ENCODE measurements at regions not wholly inside any gene's neighbourhood (a gene's known extent, or its start where the extent isn't known, plus 50 kb on each side); places are given as distances from the start of the nearest gene placed in this dataset.

DNA sequence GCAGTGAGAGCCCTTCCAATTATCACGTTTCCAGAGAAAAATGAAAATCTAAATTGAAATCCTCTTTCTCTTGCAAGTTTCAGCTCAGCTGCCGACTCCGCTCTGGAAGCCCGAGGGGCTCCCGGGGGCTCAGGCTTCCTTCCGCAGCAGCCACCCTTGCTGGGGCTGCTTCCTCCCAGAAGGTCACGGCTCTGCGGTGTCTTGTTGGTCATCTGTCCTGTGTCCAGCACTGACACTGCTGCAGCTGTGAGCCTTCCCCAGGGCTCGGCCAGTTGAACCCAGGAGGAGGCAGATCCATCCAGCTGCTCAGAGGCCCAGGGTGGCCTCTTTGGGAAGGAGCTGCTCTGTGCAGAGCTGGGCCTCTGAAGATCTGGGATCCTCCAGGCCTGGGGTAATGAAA, 1337.2 kb downstream of the TBC1D22A start:
- no peak for TF ChIP-seq GATA2 (IDR thresholded peaks at IDR 0.05; ENCODE audit: low read depth, low read length)
- no peak for TF ChIP-seq GATA3 (IDR thresholded peaks at IDR 0.05; ENCODE audit: low read depth, low read length)

DNA sequence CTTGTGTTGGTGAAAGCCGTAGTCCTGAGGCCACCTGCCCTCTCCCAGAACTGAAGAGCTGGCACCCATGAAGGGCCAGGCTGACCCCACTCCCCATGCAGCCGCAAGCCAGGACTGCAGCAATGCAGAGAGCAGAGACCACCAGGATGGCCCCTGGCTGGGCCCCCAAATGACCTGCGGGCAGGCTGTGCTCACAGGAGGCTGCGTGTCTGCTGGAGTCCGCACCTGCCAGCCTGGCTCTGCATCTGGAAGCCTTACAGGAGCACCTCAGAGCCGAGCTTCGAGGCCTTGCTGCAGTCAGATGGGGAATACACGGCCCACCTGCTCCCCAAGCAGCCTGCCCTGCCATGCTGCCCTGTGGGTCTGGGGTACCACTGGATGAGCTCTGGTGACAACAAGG, 1336.8 kb downstream of the TBC1D22A start:
- no peak for TF ChIP-seq GATA3 (IDR thresholded peaks at IDR 0.05; ENCODE audit: low read depth, low read length)
- no peak for TF ChIP-seq GATA2 (IDR thresholded peaks at IDR 0.05; ENCODE audit: low read depth, low read length)

DNA sequence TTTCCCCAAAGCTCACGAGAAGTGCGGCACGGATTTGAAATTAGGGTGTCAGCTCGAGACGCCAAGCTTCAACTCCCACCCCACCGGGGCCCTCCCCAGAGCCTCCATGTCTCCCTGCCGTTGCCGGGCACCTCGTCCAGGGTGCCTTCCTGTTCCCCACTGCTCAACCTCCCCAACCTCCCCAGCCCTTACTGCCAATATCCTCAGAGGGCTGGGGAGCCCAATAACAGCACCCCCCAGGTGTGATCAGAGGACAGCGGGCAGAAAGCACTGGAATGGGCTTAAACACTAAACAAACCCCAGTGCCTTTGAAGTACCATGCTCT, 1336.4 kb downstream of the TBC1D22A start:
- TF ChIP-seq GATA2 (IDR thresholded peaks at IDR 0.05; ENCODE audit: low read depth, low read length), result no peak
- no peak for TF ChIP-seq GATA3 (IDR thresholded peaks at IDR 0.05; ENCODE audit: low read depth, low read length)

DNA sequence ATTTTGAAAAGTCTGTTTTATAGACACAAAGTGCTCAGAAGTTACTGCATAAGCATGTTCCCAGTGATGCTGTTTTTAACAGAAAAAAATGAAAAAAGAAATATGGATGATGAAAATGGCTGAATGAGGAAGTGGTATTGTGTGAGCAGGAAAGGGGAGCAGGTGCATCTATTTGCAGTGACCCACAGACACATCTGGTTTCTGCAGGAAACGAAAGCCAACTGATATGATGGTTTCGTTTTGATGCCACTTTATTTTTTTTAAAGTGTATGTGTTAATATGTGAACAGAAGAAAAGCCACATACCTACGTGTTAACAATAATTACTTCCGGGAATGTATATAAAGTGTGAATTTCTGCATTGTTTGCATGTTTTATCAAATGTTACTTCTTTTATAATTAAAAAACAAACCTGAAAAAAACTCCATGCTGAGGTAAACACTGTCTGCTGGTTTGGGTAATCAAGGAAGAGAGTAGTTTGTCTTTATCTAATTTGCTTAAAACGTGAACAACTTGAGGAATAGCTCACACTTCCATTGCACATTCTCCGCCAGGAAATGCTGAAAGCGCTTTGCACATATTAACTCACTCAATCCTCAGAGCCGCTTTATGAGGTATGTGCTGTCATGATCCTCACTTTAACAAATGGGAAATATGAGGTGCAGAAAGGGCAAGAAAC, 1335.9 kb downstream of the TBC1D22A start:
- TF ChIP-seq GATA2 (IDR thresholded peaks at IDR 0.05; ENCODE audit: low read depth, low read length), result no peak
- TF ChIP-seq GATA3 (IDR thresholded peaks at IDR 0.05; ENCODE audit: low read depth, low read length), result no peak

DNA sequence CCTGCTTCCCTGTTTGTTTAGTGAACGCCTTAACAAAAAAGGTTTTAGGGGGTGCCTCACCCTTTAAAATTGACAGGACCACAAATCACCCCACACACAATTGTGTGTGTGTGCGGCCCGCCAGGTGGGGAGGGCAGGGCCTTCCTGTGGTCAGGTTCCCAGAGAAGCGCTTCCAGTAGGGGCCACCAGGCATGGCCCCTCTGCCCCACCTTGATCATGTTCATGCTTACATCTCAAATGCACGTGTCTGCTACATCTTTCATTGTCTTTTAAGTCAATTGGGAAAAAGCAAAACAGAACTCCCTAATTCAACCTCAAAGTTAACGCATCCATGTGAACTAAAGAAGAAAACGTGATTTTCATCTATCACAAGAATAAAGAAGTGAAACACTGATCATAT, 1335.3 kb downstream of the TBC1D22A start:
- TF ChIP-seq GATA3 (IDR thresholded peaks at IDR 0.05; ENCODE audit: low read depth, low read length) (no peak), GATA2 (IDR thresholded peaks at IDR 0.05; ENCODE audit: low read depth, low read length) (no peak)

DNA sequence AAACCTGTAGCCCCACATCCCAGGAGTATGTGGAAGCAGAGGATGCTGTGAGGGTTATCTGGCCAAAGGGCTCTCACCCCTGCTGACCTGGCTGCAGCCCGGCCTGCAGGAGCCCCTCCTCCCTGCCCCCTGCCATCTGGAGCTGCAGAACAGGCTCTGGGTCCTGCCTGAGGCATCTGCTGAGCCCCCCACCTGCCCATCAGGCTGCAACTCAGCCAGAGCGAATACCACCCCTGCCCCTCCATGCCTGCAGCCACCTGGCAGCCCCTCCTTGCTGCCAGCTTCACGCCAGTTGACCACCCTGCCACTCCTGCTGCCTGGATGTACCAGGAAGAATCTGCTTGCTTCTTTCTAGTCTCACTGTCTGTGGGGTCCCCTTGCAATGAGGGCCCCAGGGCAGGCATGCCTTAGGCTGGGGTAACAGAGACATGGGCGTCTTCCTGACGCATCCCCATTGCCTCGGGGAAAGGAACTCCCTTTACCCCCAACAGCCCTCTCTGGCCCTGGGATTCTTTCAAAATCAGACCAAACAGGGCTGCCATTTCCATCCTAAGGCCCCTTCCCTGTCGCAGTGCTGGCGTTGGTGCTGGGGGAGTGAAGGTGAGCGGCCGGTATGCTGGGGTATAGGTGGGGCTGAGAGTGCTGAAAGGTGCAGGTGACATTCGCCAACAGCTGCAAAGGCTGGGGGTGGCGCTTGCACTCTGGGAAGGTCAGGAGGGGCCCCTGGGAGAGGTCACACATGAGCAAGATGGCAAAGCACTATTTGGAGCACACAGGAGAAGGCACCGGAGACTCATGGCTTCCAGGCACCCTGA, 1334.6 kb downstream of the TBC1D22A start:
- TF ChIP-seq GATA2 (IDR thresholded peaks at IDR 0.05; ENCODE audit: low read depth, low read length) (no peak), GATA3 (IDR thresholded peaks at IDR 0.05; ENCODE audit: low read depth, low read length) (no peak)

DNA sequence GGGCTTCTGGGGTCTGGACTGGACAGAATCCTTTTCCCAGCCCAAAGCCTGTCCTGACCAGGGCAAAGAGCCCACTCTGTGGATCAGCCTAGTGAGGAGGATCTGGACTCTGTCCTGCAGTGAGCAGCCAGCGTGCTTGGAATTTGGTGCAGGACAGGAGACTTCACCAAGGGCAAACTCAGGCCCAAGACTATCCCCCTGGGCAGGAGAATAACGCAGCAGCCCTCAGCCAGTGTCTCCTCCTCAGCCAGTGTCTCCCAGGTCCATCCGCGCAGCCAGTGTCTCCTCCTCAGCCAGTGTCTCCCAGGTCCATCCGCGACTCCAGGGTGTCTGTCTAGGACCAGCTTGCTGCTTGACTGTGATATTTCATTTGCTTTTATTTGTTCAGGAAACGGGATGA, 1334.0 kb downstream of the TBC1D22A start:
- TF ChIP-seq GATA2 (IDR thresholded peaks at IDR 0.05; ENCODE audit: low read depth, low read length), result no peak
- TF ChIP-seq GATA3 (IDR thresholded peaks at IDR 0.05; ENCODE audit: low read depth, low read length), result no peak

DNA sequence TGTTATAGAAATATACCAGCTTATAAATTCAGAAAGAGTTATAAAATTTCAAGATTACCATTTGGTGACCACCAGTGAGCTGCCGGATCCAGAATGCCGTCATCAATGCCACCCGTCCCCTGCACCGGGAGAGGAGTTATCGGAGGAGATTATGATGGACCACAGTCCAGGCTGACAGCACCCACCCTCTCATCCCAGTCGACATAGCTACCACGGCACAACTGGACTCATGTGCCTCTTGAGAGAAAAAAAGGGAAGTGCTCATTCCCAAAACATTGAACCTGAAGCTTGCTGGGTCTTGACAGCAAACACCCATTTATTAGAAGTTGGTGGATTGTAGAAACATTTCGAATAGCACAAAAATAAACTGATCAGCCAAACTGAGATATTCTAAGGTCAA, 1331.5 kb downstream of the TBC1D22A start:
- TF ChIP-seq GATA3 (IDR thresholded peaks at IDR 0.05; ENCODE audit: low read depth, low read length), result no peak
- no peak for TF ChIP-seq GATA2 (IDR thresholded peaks at IDR 0.05; ENCODE audit: low read depth, low read length)

DNA sequence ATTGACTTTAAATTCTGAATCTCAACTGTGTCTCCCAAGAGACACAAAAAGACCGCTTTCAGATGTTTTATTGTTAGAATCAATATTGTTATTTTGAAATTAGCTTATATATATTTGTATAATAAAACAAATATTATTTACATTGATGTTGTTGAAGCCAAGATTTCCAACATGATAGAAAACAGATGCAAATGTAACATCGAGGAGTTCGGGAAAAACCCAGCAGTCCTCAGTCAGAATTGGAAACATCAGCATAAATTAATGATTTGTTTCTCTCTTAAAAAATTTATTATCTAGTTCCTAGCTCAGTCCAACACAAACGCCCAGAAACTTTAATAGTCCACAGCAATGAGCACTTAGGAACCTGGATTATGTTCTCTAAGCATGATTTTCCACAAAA, 1330.4 kb downstream of the TBC1D22A start:
- TF ChIP-seq GATA2 (IDR thresholded peaks at IDR 0.05; ENCODE audit: low read depth, low read length) (no peak), GATA3 (IDR thresholded peaks at IDR 0.05; ENCODE audit: low read depth, low read length) (no peak)

DNA sequence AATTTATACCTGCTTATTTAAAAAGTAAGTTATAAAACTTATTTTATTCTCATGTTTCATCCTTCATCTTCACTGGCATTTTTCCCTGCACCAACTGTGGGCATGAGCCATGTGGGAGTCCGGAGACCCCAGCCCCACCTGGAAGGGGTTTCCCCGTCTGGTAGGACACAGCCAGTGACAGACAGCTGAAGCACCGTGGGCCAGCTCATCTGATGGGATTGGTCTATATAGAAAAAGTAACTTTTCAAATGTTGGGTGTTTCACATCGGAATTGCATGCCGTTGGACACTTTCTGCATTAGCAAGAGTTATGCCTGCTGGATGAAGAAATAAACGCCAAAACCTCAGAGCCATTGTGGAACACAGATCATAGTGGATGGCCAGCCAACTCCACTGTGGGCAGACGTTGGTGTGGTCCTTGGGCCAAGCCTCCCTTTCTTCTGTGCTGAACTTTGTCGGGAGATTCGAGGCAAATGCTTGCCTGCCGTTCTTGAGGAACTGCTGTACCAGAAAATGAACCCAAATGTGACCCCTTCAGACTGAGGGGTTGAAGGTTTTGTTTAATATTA, 1329.3 kb downstream of the TBC1D22A start:
- no peak for TF ChIP-seq GATA3 (IDR thresholded peaks at IDR 0.05; ENCODE audit: low read depth, low read length)
- no peak for TF ChIP-seq GATA2 (IDR thresholded peaks at IDR 0.05; ENCODE audit: low read depth, low read length)

DNA sequence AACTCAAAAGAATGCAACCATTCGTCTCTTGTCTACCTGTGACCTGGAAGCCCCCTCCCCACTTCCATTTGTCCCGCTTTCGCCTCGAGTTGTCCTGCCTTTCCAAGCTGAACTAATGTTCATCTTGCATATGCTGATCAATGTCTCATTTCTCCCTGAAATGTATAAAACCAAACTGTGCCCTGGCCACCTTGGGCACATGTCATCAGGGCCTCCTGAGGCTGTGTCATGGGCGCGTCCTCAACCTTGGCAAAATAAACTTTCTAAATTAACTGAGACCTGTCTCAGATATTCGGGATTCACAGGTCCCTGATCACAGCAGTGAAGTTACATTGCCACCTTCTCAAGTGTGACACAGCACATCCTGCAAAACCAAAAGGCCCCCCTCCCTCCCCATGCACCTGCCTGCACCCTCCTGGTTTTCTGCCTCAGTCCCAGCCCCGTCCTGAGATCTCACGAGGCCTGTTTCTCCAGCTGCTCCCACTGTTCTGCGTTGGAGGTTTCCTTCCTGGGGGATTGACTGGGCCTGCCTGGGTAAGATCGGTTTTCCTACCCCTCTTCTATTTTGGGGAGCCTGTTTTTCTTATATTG, 1328.7 kb downstream of the TBC1D22A start:
- no peak for TF ChIP-seq GATA3 (IDR thresholded peaks at IDR 0.05; ENCODE audit: low read depth, low read length)
- no peak for TF ChIP-seq GATA2 (IDR thresholded peaks at IDR 0.05; ENCODE audit: low read depth, low read length)

DNA sequence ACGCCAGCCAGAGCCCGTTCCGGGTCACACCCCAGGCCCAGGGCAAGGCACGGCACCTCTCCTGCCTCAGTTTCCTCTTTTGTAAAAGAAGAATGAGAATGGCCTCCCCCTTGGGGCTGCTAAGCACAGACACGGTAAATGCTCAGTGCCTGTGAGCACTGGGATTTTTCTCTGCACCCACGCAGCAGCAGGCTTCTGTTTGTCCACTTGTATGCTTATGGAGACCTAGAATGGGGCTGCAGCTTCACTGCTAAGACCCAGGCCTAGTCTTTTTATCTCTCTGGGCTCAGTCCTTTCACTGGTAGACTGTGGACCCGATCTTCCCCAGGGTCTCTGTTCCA, 1327.9 kb downstream of the TBC1D22A start:
- TF ChIP-seq GATA3 (IDR thresholded peaks at IDR 0.05; ENCODE audit: low read depth, low read length) (no peak), GATA2 (IDR thresholded peaks at IDR 0.05; ENCODE audit: low read depth, low read length) (no peak)

DNA sequence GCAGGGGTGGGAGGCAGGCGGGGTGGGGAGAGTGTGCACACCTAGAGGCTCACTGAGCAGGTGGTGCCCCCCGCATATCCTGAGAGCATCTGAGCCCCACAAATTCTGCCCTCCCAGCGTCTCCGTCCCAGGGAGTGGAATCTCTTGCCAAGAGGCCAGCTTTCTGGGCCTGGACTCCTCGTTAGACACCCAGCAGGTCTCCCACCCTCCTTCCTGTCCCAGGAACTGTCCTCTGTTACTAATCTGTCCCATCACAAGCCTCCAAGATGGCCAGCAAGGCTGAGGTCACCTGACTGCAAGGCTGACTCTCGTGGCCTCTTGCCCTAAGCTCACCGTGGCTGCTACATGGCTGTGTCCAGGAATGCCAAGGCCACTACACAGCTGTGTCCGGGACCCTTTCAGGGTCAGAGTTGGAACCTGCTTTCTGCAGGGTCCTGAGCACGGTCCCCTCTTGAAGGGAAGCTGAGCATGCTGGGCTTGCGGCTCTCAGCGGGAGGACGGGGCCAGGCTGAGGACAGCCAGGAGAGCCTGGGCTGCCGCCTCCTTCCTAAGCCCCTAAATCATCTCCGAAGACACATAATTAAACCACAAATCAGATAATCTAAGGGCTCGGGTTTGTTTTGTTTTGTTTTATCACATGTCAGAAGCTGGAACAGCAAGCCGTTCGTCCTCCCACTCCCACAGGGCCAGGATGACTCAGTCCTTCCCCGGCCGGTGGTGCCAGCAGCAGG, 1327.3 kb downstream of the TBC1D22A start:
- TF ChIP-seq GATA3 (IDR thresholded peaks at IDR 0.05; ENCODE audit: low read depth, low read length) (no peak), GATA2 (IDR thresholded peaks at IDR 0.05; ENCODE audit: low read depth, low read length) (no peak)

DNA sequence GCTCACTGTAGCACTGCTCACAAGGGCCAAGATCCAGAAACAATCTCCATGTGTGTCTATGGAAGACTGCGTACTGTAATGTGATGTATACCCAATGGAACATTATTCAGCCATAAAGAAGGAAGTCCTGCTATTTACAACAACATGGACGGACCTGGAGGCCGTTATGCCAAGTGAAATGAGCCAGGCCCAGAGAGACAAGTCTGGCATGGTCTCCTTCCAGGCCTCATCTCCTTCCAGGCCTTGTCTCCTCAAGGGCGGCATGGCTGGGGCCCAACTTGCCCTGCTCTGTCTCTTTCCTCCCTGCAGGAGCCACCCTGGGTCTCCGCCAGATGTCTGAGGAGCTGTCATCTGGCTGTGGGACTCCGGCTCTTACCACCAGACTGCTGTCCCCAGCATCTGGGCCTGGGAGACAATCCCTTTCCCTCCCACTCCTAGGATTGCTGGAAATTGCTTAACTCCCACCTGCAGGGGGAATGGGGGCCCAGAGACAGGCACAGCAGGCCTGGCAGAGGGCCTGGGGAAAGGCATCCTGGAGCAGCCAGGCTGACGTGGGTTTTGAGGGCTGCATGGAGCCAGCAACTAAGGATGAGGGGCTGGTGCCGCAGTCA, 1326.6 kb downstream of the TBC1D22A start:
- TF ChIP-seq GATA3 (IDR thresholded peaks at IDR 0.05; ENCODE audit: low read depth, low read length) (no peak), GATA2 (IDR thresholded peaks at IDR 0.05; ENCODE audit: low read depth, low read length) (no peak)
